ENCODE measurements at regions not wholly inside any gene's neighbourhood (a gene's known extent, or its start where the extent isn't known, plus 50 kb on each side); places are given as distances from the start of the nearest gene placed in this dataset.

- DNase-seq: peak; percentile 15
These were observed 68.7 kb upstream of the ADAD1 start for GRCh38 chr4:122309988-122310626.

- DNase-seq: no peak
These were observed 65.7 kb upstream of the ADAD1 start for GRCh38 chr4:122313006-122313646.

DNA sequence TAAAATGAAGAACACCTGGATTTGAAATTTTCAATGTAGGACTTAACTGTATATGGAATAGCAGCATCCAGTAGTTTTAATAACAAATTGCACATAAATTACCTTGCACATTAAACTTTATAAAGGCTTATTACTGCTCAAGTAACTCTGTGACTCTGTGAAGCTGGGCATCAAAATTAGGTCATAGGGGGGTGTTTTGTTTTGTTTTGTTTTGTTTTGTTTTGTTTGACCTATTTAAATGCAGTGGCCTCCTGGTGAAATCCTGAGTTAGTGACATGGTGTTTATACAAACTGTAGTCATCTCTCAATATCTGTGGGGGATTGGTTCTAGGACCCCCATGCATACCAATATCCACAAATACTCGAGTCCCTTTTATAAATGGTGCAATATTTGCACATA lies 51.9 kb upstream of the ADAD1 start:
- DNase-seq: no peak

GRCh38 chr4:122328893-122329292 lies 49.9 kb upstream of the ADAD1 start:
- DNase-seq: no peak
